Neural progenitor cell (in vitro differentiated cells): ENCODE measurements at regions not wholly inside any gene's neighbourhood (a gene's known extent, or its start where the extent isn't known, plus 50 kb on each side); places are given as distances from the start of the nearest gene placed in this dataset.

Source experiments
- CTCF ChIP-seq: fragments of 200-600 bp; sonication (generic); IDR thresholded peaks from 2 replicates; pipeline ENCODE4 v1.5.1; 2017; ENCODE audit warnings: antibody characterized with exemption, mild to moderate bottlenecking
- EZH2 ChIP-seq: fragments of 200-600 bp; sonication (generic); IDR thresholded peaks from 2 replicates; pipeline ENCODE4 v1.6.1; 2017; ENCODE audit warnings: antibody characterized with exemption, mild to moderate bottlenecking, moderate library complexity
- EZH2phosphoT487 ChIP-seq: fragments of 200-600 bp; sonication (generic); IDR thresholded peaks from 2 replicates; pipeline ENCODE4 v1.6.1; 2017; ENCODE audit warnings: antibody characterized with exemption

DNA sequence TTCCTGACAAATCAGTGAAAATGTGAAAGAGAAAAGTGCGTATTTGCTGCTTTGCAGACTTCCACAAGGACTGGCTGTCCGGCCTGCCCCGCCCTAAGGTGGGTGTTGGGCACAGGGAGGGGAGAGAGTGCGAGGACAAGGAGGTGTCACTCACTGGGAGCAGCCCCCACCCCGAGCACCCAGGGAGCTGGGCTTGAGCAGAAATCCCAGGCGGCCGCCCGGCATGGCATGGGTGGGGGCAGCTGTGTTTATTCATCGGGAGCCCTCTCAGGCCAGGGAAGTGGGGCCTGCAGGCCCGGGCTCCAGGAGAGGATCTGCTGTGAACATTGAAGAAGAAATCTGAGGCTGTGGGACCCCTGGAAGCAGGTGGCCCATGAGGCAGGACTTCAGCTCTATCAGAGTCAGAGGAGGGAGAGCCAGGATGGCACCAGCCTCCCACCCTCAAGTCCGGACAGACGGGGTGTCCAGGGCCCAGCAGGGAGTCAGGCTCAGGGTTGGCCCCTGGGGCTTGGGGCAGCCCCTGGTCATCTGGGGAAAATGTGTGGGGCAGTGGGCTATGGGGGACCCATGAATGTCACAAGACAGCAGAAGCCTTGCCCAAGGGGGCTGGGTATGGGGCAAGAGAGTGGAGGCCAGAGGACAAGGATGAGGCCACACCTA, 164.4 kb upstream of the PPP2R2D start:
- TF ChIP-seq CTCF (no peak), EZH2 (no peak), EZH2phosphoT487 (no peak)
